IMR-90 (cell line): ENCODE measurements at regions not wholly inside any gene's neighbourhood (a gene's known extent, or its start where the extent isn't known, plus 50 kb on each side); places are given as distances from the start of the nearest gene placed in this dataset.

Experiments
- CTCF ChIP-seq: conservative IDR thresholded peaks from 2 replicates; pipeline ENCODE4 v1.5.1; 2012; ENCODE audit warnings: mild to moderate bottlenecking, low read depth, low read length, improper control_type of control experiment
- POLR2A ChIP-seq: IDR thresholded peaks from 2 replicates; pipeline ENCODE4 v1.6.1; 2012; ENCODE audit warnings: mild to moderate bottlenecking, low read depth, low read length
- RFX5 ChIP-seq: IDR thresholded peaks from 2 replicates; pipeline ENCODE4 v1.8.0; 2012; ENCODE audit warnings: low read depth, mild to moderate bottlenecking, low read length, moderate library complexity
- SMC3 ChIP-seq: fragments of 150-350 bp; IDR thresholded peaks from 2 replicates; pipeline ENCODE4 v1.6.1; 2016; ENCODE audit warnings: low read depth, mild to moderate bottlenecking, antibody characterized with exemption, low read length, moderate library complexity
- USF2 ChIP-seq: fragments of 150-350 bp; IDR thresholded peaks from 2 replicates; pipeline ENCODE4 v1.6.1; 2017; ENCODE audit warnings: mild to moderate bottlenecking, antibody characterized with exemption, low read length, low read depth

- TF ChIP-seq CTCF (no peak), RFX5 (no peak), USF2 (no peak), POLR2A (no peak), SMC3 (no peak)
These were observed 70.0 kb downstream of the SYNE3 start for GRCh38 chr14:95446470-95446869.
